DOHH2 (cell line): ENCODE measurements at regions not wholly inside any gene's neighbourhood (a gene's known extent, or its start where the extent isn't known, plus 50 kb on each side); places are given as distances from the start of the nearest gene placed in this dataset.

Experiments used
- H3F3A ChIP-seq: fragments of 200-600 bp; sonication (generic), shearing (Covaris generic); 2 replicates; pipeline ENCODE4 v1.6.0; 2016; ENCODE audit warnings: antibody characterized with exemption, mild to moderate bottlenecking; ENCODE audit not compliant: control insufficient read depth, insufficient read depth
- H3K27ac ChIP-seq: fragments of 200-600 bp; sonication (generic); 2 replicates; pipeline ENCODE4 v1.5.1; 2014; ENCODE audit warnings: low read depth, mild to moderate bottlenecking, low read length, moderate library complexity
- H3K27me3 ChIP-seq: fragments of 200-600 bp; sonication (generic); 2 replicates; pipeline ENCODE4 v1.6.1; 2014; ENCODE audit warnings: mild to moderate bottlenecking, low read length, mixed read lengths; ENCODE audit not compliant: control insufficient read depth
- H3K36me3 ChIP-seq: fragments of 200-600 bp; sonication (generic); 2 replicates; pipeline ENCODE4 v1.6.1; 2014; ENCODE audit warnings: mild to moderate bottlenecking, low read length, moderate library complexity, mixed read lengths; ENCODE audit not compliant: control insufficient read depth
- H3K4me1 ChIP-seq: fragments of 200-600 bp; sonication (generic); 2 replicates; pipeline ENCODE4 v1.6.1; 2014; ENCODE audit warnings: mild to moderate bottlenecking, low read length, mixed read lengths; ENCODE audit not compliant: control insufficient read depth
- H3K4me2 ChIP-seq: fragments of 200-600 bp; sonication (generic); 2 replicates; pipeline ENCODE4 v1.6.0; 2014; ENCODE audit warnings: mild to moderate bottlenecking, low read length, moderate library complexity
- H3K4me3 ChIP-seq: fragments of 200-600 bp; sonication (generic); 2 replicates; pipeline ENCODE4 v1.5.1; 2014; ENCODE audit warnings: mild to moderate bottlenecking, low read length, mixed read lengths
- H3K79me2 ChIP-seq: fragments of 200-600 bp; sonication (generic); 2 replicates; pipeline ENCODE4 v1.6.1; 2014; ENCODE audit warnings: mild to moderate bottlenecking, low read length, mixed read lengths; ENCODE audit not compliant: control insufficient read depth
- H3K9me2 ChIP-seq: fragments of 200-600 bp; sonication (generic); replicated peaks from 2 replicates; pipeline ENCODE4 v1.6.1; 2014; ENCODE audit warnings: mild to moderate bottlenecking, low read length, mixed read lengths; ENCODE audit not compliant: control insufficient read depth
- H3K9me3 ChIP-seq: fragments of 200-600 bp; sonication (generic); 2 replicates; pipeline ENCODE4 v1.6.1; 2014; ENCODE audit warnings: antibody characterized with exemption, low read length, mixed read lengths; ENCODE audit not compliant: control insufficient read depth, insufficient read depth
- H4K20me1 ChIP-seq: fragments of 200-600 bp; sonication (generic); 2 replicates; pipeline ENCODE4 v1.6.0; 2014; ENCODE audit warnings: low read depth, mild to moderate bottlenecking, antibody characterized with exemption, low read length, moderate library complexity; ENCODE audit not compliant: control insufficient read depth, insufficient read depth
- CTCF ChIP-seq: fragments of 200-600 bp; sonication (generic); IDR thresholded peaks from one replicate; pipeline ENCODE4 v1.5.1; 2014; ENCODE audit warnings: antibody characterized with exemption, mild to moderate bottlenecking, low read depth, low read length; ENCODE audit not compliant: poor library complexity, severe bottlenecking
- EZH2phosphoT487 ChIP-seq: fragments of 200-600 bp; sonication (generic); IDR thresholded peaks from 2 replicates; pipeline ENCODE4 v1.6.1; 2017; ENCODE audit warnings: borderline replicate concordance, mild to moderate bottlenecking, antibody characterized with exemption, low read length, moderate library complexity, mixed read lengths

- no peak overlapping the region for H3K27ac ChIP-seq
- H3K27me3 ChIP-seq, result no peaks in the 10 kb centered on the region
- TF ChIP-seq CTCF (no peak), EZH2phosphoT487 (no peak)
- no peak overlapping the region for H3K4me2 ChIP-seq
- no peaks in the 10 kb centered on the region for H3K4me1 ChIP-seq
- no peaks in the 10 kb centered on the region for H3F3A ChIP-seq
- H3K9me3 ChIP-seq, result no peaks in the 10 kb centered on the region
- no peaks in the 10 kb centered on the region for H3K36me3 ChIP-seq
- H4K20me1 ChIP-seq, result no peaks in the 10 kb centered on the region
- no peaks in the 10 kb centered on the region for H3K9me2 ChIP-seq
- no peaks in the 10 kb centered on the region for H3K79me2 ChIP-seq
- H3K4me3 ChIP-seq, result no peak overlapping the region
Observed at GRCh38 chr10:89929282-89930026, 228.1 kb downstream of the KIF20B start.

- H3K4me3 ChIP-seq, result no peak overlapping the region
- H3K4me1 ChIP-seq, result no peaks in the 10 kb centered on the region
- H3F3A ChIP-seq, result no peaks in the 10 kb centered on the region
- H3K4me2 ChIP-seq, result no peak overlapping the region
- no peaks in the 10 kb centered on the region for H3K79me2 ChIP-seq
- TF ChIP-seq CTCF, result no peak
- no peak for TF ChIP-seq EZH2phosphoT487
- no peaks in the 10 kb centered on the region; the same call in 1 of the 2 replicates for H3K9me2 ChIP-seq
- no peaks in the 10 kb centered on the region for H4K20me1 ChIP-seq
- no peaks in the 10 kb centered on the region for H3K36me3 ChIP-seq
- no peak overlapping the region for H3K27ac ChIP-seq
- no peaks in the 10 kb centered on the region for H3K27me3 ChIP-seq
- no peaks in the 10 kb centered on the region for H3K9me3 ChIP-seq
Observed at GRCh38 chr10:89937494-89937893, 236.1 kb downstream of the KIF20B start.

- TF ChIP-seq EZH2phosphoT487 (no peak), CTCF (no peak)
- Histone ChIP-seq H3K27ac (no peak overlapping the region), H3K9me3 (no peaks in the 10 kb centered on the region), H3K9me2 (no peaks in the 10 kb centered on the region; the same call in 1 of the 2 replicates), H3K36me3 (no peaks in the 10 kb centered on the region), H3K4me1 (no peaks in the 10 kb centered on the region), H3K79me2 (no peaks in the 10 kb centered on the region), H3K4me3 (no peak overlapping the region), H4K20me1 (no peaks in the 10 kb centered on the region), H3K4me2 (no peak overlapping the region), H3F3A (no peaks in the 10 kb centered on the region), H3K27me3 (no peaks in the 10 kb centered on the region)
Observed at GRCh38 chr10:89940076-89940475, 238.7 kb downstream of the KIF20B start.
